Eye (tissue), 1 donor: ENCODE measurements at regions not wholly inside any gene's neighbourhood (a gene's known extent, or its start where the extent isn't known, plus 50 kb on each side); places are given as distances from the start of the nearest gene placed in this dataset.

Source experiments
- DNase-seq: peaks from one replicate; pipeline ENCODE4 v3.0.0-alpha.2; 2015

DNA sequence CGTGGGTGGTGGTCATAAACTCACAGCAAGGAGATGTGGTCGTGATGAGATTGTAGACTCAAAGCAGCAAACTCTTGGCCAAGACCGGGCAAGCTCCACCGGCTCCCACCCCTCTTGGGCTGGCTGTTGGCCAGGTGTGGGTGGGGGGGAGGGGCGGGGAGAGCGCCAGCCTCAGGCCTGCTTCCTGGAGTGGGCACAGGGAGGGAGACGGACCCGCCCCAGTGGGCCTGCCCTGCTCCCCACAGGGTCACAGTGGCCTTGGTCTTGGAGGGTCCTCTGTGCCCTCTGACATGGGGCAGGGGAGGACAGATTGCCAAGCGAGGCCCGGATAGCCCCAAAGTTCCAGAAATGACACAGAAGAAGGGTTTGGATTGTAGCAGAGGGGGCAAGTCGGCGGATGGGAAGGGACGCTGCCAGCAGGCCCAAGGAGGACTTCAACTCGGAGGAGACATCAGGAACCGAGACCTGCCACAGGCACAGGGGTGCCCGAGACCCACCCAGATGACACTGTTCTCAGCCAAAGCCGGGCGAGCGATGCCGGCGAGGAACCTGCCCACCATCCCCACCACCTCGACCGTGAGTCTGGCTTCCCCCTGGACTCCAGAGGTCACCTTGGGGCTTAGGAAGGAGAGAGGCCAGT lies 85.4 kb upstream of the ACTRT2 start:
- no peak for DNase-seq

DNA sequence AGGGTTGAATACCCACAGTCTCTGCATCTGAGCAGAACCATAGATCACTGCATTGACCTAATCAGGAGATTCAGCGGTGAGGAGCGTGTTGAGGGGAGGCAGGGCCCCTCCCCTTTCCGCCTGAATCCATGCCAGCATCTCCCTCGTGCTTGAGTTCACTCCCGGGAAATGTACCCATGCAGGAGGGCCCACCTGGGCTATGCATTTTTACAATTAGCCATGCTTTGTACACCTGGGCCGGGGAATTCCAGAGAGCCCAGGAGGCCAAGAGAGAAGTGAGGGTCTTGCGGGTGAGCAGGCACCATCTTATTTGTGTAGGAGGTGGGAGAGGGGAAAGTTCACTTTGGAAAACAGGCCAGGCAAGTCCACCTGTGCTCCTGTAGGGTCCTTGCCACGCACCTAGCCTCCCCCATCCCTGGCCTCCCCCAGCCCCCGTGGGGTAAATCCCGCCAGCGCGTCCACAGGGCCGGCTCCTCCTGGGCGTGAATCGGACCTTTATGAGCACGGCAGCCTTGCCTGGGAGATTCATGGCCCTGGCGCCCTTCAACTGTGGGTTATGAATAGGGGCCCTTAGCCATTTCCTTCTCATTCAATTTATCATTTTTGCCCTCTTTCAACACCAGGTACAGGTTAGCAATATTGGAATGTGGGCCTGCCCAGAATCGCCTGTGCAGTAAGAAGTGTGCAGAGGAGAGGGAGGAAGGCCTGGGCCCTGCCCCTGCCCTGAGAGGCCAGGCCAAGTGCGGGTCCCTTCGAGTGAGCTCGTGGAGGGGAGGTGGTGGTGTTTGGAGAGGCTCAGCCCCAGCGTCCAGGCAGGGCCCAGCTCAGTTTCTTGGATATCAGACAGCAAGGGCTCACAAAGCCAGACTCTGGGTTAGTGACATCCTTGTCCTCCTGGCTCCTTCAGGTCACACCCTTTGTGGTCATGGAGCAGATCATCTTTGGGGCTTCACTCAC lies 84.4 kb upstream of the ACTRT2 start:
- no peak for DNase-seq

DNA sequence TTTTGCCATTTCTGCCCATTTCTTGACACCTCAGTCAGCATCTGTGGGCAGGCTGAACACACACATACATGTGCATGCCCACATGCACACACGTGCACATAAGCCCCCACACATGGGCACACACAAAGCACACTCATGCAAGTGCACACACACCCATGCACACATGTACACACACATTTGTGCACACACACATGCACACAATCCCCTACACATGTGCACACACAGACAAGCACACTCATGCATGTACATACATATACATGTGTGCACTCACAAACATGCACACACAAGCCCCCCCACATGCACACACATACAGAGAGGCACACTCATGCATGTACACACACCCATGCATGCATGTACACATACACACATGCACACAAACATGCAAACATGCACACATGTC lies 83.5 kb upstream of the ACTRT2 start:
- no peak for DNase-seq

DNA sequence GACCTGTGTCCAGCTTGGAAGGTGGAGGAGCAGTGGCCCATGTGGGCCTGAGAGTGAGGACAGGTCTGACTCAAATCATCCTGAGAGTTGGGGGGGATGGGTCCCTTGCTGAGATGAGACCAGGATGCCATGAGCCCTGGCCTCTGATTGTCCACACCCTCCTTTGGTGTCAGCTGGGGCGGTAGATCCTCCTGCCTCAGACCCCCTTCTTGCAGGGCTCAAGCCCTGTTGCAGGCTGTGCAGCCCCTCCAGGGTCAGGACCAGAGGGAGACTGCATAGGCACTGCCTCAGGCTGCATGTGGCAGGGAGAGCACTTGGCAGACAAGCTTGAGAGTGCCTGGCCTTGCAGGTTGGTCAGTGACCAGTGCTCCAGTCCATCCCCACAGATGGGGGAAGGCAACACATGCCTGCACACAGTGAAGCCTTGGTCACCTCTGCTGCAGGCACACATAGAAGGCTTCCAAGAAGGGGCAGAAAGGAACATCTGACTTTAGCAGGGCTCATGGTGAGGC lies 82.2 kb upstream of the ACTRT2 start:
- DNase-seq = no peak

DNA sequence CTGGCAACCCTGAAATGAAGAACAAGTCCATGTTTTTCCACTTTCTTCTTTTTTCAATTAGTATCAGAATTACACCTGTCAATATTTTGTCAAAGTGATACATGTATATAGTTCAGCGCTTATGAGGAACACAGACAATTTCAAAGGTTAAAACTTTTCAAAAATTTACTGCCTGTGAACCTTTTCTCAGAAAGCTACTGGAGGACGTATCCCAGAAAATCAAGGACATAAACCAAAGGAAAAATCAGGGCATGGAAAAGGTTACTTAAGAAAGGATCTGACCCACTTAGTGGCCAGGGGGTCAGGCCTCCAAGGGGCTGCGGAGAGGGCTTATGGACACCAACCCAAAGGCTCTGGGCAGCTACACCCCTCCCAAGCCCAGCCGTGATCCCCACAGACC lies 81.1 kb upstream of the ACTRT2 start:
- no peak for DNase-seq

DNA sequence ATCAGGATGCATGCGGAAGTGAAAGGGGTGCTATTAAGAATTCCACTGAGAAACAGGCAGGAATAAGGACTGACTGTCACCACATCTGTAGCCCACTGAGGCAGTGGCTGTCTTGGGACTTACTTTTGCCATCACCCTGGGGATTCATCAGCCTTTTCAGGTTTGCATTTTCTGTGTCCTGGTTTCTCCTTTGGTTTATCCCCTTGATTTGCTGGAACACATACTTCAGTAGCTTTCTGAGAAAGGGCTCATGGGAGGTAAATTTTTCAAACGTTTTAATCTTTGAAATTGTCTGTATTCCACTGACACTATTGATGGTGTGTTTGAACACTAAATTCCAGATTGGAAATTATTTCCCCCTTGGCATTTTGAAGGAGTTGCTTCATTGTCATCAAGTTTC lies 80.2 kb upstream of the ACTRT2 start:
- DNase-seq = no peak

DNA sequence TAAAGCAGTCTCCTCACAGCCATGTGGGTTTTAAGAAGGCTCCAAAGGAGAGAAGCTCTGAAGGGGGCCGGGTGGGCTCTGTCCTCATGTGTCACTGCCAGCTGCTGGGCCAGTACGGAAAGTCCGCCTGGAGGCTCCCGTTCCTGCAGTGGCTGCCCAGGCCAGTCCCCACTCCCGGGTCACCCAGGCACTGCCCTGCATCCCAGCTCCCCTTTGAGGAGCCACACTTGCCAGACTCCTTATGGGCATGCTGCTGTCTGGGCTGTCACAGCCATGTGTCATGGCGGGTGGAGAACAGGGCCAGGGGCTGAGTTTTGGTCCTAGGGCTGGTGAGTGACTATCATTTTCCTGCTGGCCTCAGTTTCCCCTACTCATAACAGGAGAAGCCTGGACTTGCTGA lies 79.4 kb upstream of the ACTRT2 start:
- DNase-seq = no peak

DNA sequence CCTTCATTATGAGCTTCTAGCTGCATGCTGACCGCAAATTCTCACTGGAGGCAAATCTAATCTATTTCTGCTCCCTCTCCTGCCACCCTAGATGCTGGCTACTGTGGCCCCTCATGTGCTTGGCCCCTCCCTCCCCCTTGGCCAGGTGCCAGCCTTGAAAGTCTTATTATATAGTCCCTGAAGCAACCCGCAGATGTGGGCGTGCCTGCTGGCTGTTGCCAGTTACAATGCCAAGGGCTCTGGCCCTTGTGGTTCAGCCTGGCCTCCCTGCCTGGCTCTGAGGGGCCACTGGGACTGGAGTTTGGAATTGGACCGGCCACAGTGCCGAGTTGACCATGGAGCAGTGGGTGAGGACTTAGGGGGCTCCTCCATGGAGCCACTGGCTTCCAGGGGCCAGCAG lies 78.9 kb upstream of the ACTRT2 start:
- DNase-seq = no peak

DNA sequence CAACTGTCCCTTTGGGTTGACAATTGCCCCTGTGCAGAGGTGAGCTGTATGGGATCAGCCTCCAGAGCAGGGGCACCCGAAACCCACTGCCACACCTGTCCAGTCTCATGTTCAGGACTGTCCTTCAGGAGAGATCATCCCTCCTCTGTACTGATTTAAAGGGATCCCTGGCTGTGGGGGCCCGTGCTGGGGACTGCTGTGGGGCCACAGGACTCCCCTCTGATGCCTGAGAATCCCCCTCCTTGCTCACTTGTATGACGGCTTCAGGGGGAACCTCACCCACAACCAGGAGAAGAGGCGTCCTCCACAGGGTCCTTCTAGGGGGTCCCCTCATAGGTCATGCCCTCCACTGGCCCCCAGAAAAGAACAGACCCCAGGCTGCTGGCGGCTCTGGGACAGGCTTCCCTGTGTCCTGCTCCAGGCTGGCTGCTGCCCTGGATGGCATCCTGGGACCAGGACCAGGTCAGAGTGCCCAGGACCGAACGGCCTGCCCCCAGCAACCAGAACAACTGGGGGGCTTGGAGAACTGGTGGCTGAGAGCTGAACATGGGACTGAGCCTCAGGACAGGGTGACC lies 77.5 kb upstream of the ACTRT2 start:
- DNase-seq = no peak

DNA sequence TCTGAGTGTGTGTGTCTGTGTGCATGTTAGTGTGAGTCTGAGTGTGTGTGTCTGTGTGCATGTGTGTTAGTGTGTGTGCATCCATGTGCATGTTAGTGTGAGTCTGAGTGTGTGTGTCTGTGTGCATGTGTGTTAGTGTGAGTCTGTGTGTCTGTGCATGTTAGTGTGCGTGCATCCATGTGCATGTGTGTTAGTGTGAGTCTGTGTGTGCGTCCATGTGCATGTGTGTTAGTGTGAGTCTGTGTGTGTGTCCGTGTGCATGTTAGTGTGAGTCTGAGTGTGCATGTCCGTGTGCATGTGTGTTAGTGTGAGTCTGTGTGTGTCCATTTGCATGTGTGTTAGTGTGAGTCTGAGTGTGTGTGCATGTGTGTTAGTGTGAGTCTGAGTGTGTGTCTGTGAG lies 76.6 kb upstream of the ACTRT2 start:
- no peak for DNase-seq

DNA sequence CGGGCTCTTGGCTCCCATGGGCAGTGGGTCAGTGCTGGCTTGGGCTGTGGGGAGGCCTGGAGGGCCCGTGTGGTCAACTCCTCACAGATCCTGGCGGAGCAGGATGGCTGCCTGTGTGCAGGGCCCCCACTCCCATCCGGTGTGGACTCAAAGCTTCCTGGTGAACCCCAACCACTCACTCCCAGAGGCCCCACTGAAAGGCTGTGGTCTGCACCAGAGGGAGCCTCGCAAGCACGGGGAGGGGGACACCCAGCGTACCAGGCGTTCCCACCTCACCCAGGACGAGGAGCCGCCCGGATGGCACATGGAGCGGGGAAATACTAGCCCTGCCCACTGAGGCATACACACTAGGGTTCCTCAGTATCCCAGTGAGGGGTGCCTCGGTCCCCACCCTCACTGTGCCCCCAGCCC lies 75.4 kb upstream of the ACTRT2 start:
- DNase-seq = no peak

DNA sequence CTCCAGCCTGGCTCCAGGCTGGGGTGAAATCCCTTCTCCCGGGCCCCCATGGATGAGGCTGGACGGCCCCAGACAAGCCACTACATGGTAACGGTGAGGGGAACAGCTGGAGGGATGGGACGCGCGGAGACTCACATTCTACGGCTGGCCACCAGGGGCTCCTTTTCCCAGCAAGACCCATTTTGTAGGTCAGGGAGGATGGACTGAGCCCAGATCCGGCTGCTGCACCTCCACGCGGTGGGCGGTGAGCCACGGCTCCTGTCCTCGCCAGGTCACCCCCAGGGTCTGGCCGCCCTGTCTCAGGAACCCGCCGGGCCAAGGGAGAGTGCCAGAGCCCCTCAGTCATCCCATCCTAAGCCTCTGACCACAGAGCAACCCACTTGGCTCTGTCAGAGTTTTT lies 75.0 kb upstream of the ACTRT2 start:
- DNase-seq = no peak

DNA sequence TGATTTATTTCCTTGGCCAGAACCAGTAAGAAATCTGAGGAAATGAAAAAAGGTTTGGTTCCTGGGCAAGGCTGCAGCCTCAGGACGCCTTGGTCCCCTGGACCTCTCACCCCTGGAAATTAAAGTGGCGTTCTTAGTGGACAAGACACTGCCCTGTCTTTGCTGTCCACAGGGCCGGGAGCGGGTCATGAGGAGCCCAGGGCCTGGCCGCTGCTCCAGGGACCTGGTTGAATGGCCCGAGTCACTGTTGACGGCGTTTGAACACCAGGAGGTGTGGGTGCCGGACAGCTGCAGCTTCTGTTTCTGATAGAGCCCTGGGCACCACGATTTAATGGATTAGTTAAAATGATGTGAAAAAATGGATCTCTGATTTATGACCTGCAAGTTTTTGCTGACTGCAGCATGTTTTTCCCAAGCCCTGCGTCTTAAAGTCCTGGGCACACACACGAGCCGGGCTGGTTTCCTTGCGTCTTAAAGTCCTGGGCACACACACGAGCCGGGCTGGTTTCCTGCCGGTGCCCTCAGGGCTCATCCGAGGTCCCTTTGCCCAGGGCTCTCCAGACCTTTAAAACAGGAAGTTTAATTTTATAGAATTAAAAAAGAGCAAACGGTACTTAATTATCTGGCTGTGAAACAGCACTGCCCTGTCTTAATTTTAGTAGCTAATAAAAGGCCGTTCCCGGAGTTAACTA lies 74.1 kb upstream of the ACTRT2 start:
- DNase-seq = no peak

DNA sequence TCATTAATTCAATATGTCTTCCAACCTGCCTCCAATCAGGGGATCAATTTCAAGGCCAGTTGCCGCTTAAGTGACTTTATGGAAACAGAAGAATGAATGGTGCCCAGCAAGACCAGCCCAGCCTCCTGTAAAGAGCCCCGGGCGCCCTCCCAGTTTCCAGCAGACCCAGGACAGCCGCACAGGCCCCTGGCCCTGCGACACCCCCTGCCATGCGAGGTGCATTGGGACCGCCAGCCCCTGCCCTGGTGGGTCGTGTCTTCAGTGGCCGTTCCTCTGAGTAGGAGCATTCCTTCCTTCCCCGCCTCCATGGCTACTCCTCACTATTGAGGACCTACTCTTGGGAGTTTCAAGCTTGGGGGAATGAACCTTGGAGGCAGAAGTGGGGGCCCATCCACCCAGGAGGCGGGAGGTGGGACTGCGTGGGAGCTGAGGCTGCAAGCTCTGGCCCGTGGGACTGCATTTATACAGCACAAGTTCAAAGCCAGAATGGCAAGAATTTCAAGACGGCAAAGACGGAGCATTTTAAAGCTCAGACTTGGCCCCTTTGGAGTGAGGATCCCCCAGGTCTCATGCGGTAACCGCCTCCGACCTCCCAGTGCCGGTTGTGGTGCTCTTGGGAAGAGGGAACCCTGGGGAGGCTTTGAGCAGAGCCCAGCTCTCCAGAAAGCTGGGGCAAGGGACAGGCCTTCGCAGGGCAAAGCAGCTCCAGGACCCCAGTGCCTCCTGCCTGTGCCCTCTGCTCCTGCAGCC lies 73.1 kb upstream of the ACTRT2 start:
- DNase-seq = no peak

DNA sequence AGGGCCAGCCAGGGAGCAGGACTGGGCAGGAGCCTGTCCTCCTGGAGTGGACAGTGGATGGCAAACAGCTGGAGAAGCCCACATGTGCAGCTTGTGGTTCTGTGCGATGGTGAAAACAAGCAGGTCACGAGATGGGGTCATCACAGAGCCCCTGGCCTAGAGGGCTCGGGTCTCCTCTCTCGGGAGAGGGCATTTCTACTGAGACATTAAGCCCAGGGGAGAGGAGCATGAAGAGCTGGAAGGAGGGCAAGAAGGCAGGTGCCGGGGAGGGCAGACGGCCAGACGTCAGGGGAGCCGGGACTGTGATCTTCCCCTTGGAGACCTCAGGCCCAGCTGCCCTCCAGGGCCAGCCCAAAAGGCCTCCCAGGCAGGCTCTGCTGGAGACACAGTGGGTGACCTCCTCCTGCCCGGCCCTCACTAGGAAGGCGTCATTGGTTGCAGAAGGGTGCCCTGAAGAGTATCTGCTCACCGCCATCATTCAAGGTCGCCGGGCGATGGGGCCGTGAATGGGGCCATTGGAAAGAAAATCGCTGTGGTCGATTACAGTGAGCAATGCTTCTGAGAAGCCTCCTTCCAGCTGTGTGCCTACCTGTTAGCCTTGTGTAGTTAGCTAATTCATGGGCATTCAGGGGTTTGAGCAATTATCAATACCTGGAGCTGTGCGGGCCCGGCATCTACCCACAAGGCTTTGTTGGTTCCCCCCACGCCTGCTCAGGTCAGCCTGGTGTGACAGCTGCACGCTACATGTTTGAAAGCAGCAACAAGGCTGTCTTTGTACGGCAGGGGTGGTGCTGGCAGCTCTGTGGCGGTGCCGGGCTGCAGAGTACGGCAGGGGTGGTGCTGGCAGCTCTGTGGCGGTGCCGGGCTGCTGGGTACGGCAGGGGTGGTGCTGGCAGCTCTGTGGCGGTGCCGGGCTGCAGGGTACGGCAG lies 72.3 kb upstream of the ACTRT2 start:
- no peak for DNase-seq

DNA sequence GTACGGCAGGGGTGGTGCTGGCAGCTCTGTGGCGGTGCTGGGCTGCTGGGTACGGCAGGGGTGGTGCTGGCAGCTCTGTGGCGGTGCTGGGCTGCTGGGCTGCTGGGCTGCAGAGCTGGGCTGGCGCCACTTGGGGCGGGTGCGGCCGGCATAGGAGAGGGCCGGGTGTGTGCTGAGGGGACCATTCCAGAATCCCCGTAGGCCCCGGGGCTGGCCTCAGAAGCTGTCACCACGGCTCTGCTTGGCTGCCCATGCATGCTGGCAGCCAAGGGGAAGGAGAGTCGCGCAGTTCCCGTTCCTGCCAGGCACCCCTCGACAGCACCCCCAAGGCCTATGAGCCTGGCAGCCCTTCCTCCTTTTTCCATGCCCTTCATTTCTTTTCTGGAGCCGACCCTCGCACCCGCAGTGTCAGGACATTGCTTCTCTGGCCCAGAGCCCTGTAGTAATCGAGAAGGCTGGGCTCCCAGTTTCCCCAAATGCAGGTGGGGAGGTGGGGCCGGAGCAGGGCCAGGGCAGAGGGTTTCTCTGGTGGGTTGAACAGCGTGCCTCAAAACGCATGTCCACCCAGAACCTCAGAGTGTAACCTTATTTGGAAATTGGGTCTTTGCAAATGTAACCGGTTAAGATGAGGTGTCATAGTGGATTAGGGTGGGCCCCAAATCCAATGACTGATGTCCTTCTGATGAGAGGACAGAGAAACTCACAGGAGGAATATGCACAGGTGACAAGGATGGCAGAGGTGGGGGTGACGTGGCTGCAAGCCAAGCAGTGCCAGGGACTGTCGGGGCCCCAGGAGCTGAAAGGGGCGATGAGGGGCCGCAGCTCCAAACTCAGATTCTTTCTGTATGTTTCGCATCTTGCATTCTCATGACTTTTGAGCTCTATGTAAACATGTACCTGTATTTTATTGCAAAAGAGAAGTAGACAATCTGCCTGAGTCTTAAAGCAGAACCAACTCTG lies 71.0 kb upstream of the ACTRT2 start:
- DNase-seq = no peak

DNA sequence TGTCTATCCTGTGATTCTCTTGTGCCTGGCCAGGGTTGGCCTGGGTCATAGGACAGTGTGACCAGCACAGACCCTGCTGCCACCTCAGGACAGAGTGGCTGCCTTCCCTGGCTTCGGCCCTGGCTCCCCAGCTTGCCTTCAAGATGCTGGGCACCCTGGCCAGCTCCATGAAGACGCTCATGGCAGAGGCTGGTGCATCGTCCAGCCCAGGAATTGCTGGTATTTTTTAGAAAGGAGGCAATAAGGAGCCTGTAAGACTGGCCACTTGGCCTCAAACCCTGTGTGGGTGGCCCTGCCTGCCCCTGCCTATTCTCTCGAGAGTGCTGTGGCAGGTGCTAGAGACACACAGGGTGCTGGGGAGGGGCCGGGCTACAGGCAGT lies 70.4 kb upstream of the ACTRT2 start:
- DNase-seq = no peak

DNA sequence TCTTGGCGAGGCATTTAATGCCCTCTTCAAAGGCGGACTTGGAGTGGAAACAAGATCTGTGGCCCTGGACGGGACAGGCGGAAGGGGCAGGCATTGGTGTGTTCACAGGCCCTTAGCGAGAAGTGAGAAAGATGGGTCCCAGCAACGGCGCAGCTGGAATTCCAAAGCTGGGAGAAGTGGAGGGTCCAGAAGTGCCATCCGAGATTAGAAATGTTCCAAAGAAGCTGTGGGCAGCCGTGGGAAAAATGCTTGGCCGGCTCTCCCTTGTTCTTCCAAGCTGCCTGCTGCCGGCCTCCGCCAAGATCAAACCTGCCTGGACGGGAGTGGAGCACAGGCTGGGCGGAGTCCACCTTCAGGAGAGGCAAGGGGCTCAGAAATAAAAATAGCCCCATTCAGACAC lies 69.4 kb upstream of the ACTRT2 start:
- DNase-seq = no peak

DNA sequence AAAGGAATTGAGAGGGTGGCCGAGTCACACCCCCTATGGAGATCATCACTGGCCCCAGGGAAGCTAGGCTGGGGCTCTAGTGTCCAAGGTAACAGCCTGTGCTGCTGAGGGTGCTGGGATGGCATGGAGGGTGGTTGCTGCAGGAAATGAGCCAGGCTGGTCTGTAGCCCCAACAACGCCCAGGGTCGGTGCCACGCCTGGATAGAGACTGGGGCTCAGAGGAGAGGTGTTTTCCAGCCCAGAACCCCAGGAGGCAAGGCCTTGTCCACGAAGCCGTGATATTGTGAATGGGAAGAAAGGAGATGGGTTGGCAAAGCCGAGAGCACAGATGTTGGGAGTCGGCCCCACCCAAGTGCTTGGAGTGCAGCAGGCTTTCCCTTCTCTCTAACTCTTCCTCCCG lies 68.9 kb upstream of the ACTRT2 start:
- DNase-seq = no peak

DNA sequence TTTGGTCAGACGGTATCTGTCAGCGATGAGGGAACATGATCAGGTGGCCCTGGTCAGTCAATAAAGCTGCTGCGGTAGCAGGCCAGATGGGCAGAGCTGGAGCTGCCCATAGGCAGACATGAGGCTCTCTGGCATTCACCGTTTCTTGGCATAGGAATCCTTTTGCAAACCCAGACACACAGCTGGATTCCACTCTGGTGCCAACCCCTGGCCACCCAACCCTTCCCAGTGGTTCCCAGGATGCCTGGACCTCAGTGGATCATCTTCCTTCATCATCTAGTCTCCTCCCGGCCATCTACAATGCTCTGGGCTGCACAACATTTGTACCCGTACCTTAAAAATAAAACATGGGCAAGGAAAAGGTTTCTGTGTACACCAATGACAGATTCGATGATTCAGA lies 68.3 kb upstream of the ACTRT2 start:
- no peak for DNase-seq
